ENCODE measurements at regions not wholly inside any gene's neighbourhood (a gene's known extent, or its start where the extent isn't known, plus 50 kb on each side); places are given as distances from the start of the nearest gene placed in this dataset.
"Not testable (repeated sequence)": the region's sequence is repeated elsewhere in the genome, so short reads cannot be mapped to it uniquely, and the experiment has no call there.

GRCh38 chr10:94165158-94165611 lies 171.5 kb downstream of the PLCE1 start:
- BruUV-seq (replicated peaks); CTCF ChIA-PET; H3K9ac ChIP-seq (ENCODE audit: low read length); H3K4me1 ChIP-seq (ENCODE audit: control insufficient read depth in 1 of 2, insufficient read depth in 2 of 2, low read length in 2 of 2); DNase-seq (ENCODE audit: low read depth, low spot score); H3K4me3 ChIP-seq (replicated peaks in 1 of 2; ENCODE audit: low read depth in 1 of 2, low read length in 2 of 2); POLR2A ChIA-PET; intact Hi-C loops (cut with micrococcal nuclease); RAD21 ChIA-PET (ENCODE audit: low non-redundant PET in 1 of 2, low total read pairs in 2 of 2, uncharacterized antibody in 2 of 2, unreplicated experiment in 2 of 2); H3K27me3 ChIP-seq (ENCODE audit: insufficient read depth, low read length); H3K36me3 ChIP-seq (ENCODE audit: control insufficient read depth in 1 of 2, insufficient read depth in 2 of 2, low read length in 2 of 2); H3K9me3 ChIP-seq (ENCODE audit: control insufficient read depth in 1 of 2, insufficient read depth in 1 of 2, low read depth in 1 of 2, low read length in 2 of 2); H3K9me2 ChIP-seq (ENCODE audit: insufficient read depth); H3K4me2 ChIP-seq (ENCODE audit: low read length); ATAC-seq; H3K79me2 ChIP-seq (ENCODE audit: insufficient read depth, low read length); H4K20me1 ChIP-seq (ENCODE audit: insufficient read depth); H3K27ac ChIP-seq (ENCODE audit: low read depth, low read length); H2AFZ ChIP-seq (ENCODE audit: low read depth, low read length, poor library complexity, severe bottlenecking): not testable (repeated sequence)

GRCh38 chr10:94172332-94172731 lies 178.6 kb downstream of the PLCE1 start:
- TF ChIP-seq SRF (IDR thresholded peaks at IDR 0.05; ENCODE audit: low read depth): no peak
- TF ChIP-seq POLR2A (IDR thresholded peaks at IDR 0.05; ENCODE audit: borderline replicate concordance, extremely low read depth, insufficient read depth, insufficient read length): no peak
- no peak for TF ChIP-seq JUND (IDR thresholded peaks at IDR 0.05)
- TF ChIP-seq EGR1 (IDR thresholded peaks at IDR 0.05; ENCODE audit: low read depth): no peak
- TF ChIP-seq ZBTB33 (IDR thresholded peaks at IDR 0.05; ENCODE audit: extremely low read depth, insufficient replicate concordance, low read length): no peak
- H3K9me3 ChIP-seq (ENCODE audit: control insufficient read depth in 1 of 2, insufficient read depth in 1 of 2, low read depth in 1 of 2, low read length in 2 of 2): no peaks in the 10 kb centered on the region
- H3K4me1 ChIP-seq (ENCODE audit: control insufficient read depth in 1 of 2, insufficient read depth in 2 of 2, low read length in 2 of 2): no peaks in the 10 kb centered on the region
- no peak overlapping the region for H3K9ac ChIP-seq (ENCODE audit: low read length)
- ATAC-seq (no peak), DNase-seq (ENCODE audit: low read depth, low spot score) (no peak)
- POLR2A ChIA-PET: no interaction called here
- no peaks in the 10 kb centered on the region for H3K79me2 ChIP-seq (ENCODE audit: insufficient read depth, low read length)
- no peaks in the 10 kb centered on the region for H3K36me3 ChIP-seq (ENCODE audit: control insufficient read depth in 1 of 2, insufficient read depth in 2 of 2, low read length in 2 of 2)
- H3K27ac ChIP-seq (ENCODE audit: low read depth, low read length): no peak overlapping the region
- H2AFZ ChIP-seq (ENCODE audit: low read depth, low read length, poor library complexity, severe bottlenecking): no peak overlapping the region
- BruUV-seq (replicated peaks): no TSS peak
- no peak overlapping the region for H3K4me3 ChIP-seq (replicated peaks in 1 of 2; ENCODE audit: low read depth in 1 of 2, low read length in 2 of 2)
- H3K9me2 ChIP-seq (ENCODE audit: insufficient read depth): no peaks in the 10 kb centered on the region
- no peaks in the 10 kb centered on the region for H4K20me1 ChIP-seq (ENCODE audit: insufficient read depth)
- intact Hi-C loops (cut with micrococcal nuclease): no loop called here
- CTCF ChIA-PET: no interaction called here
- H3K4me2 ChIP-seq (ENCODE audit: low read length): no peak overlapping the region
- no peaks in the 10 kb centered on the region for H3K27me3 ChIP-seq (ENCODE audit: insufficient read depth, low read length)
- RAD21 ChIA-PET (ENCODE audit: low non-redundant PET in 1 of 2, low total read pairs in 2 of 2, uncharacterized antibody in 2 of 2, unreplicated experiment in 2 of 2): no interaction called here
